HFF-Myc (cell line): ENCODE measurements at regions not wholly inside any gene's neighbourhood (a gene's known extent, or its start where the extent isn't known, plus 50 kb on each side); places are given as distances from the start of the nearest gene placed in this dataset.
A peak's percentile ranks its signal among the peaks of the same experiment; 100 is the strongest.

Source experiments
- DNase-seq: peaks from one replicate; pipeline ENCODE4 v3.0.0-alpha.2; 2011; ENCODE audit warnings: low read depth; ENCODE audit errors: extremely low read depth
- H3K4me3 ChIP-seq: replicated peaks from 2 replicates; pipeline ENCODE4 v1.5.1; 2011; ENCODE audit warnings: low read depth, mild to moderate bottlenecking, control low read depth, low read length
- TF ChIP-seq, protein P1 (sequence below): IDR thresholded peaks from 2 replicates; pipeline ENCODE4 v1.5.1; 2012; ENCODE audit warnings: mild to moderate bottlenecking, low read depth, low read length, control low read depth; ENCODE audit errors: missing control alignments

DNA sequence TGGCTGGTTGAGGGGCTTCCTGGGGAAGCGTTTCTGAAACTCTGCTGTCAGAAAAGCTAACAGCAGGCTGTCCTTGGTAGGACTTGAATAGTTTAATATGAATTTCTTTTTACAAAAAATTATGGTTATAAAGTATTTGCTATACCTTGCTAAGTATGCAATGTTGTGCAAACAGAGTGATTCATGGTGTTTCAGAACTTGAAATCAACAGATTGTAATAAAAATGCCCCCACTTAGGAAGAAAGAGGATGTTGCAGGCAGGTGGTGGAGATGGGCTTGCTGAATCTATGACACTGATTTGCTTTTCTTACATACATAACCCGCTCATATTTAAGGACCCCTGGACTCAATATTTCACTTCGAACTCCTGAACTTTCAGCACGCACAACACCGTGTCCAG lies 211.6 kb downstream of the THBS2 start:
- no peak overlapping the region for H3K4me3 ChIP-seq
- DNase-seq, result no peak
- TF ChIP-seq, protein P1, sequence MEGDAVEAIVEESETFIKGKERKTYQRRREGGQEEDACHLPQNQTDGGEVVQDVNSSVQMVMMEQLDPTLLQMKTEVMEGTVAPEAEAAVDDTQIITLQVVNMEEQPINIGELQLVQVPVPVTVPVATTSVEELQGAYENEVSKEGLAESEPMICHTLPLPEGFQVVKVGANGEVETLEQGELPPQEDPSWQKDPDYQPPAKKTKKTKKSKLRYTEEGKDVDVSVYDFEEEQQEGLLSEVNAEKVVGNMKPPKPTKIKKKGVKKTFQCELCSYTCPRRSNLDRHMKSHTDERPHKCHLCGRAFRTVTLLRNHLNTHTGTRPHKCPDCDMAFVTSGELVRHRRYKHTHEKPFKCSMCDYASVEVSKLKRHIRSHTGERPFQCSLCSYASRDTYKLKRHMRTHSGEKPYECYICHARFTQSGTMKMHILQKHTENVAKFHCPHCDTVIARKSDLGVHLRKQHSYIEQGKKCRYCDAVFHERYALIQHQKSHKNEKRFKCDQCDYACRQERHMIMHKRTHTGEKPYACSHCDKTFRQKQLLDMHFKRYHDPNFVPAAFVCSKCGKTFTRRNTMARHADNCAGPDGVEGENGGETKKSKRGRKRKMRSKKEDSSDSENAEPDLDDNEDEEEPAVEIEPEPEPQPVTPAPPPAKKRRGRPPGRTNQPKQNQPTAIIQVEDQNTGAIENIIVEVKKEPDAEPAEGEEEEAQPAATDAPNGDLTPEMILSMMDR, result no peak

DNA sequence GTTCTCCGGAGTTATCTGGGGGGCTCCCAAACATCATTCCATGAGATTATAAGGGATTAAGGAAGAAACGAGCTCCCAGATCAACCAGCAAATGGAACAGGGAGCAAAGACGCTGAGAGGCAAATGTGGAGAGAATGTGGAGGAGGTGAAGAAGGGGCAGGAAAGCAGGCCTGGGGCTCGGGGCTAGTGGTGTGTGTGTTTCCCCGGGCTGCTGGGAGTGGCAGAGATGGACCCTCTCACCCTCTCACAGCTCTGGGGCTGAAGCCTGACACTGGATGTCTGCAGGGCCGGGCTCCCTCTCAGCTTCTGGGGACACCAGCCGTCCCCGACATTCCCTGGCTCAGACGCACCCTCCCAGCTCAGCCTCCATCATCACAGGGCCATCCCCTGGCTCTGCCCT lies 212.6 kb downstream of the THBS2 start:
- TF ChIP-seq, protein P1, result no peak
- no peak for DNase-seq
- H3K4me3 ChIP-seq, result no peak overlapping the region

DNA sequence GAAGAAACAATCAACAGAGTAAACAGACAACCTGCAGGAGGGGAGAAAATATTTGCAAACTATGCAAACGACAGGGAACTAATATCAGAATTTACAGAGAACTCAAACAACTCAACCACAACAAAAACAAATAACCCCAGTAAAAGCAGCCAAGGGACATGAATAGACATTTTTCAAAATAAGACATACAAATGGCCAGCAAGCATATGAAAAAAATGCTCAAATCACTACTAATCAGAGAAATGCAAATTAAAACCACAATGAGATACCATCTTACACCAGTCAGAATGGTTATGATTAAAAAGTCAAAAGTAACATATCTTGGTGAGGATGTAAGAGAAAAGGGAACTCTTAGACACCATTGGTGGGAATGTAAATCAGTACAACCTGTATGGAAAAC lies 215.0 kb downstream of the THBS2 start:
- no peak overlapping the region for H3K4me3 ChIP-seq
- TF ChIP-seq, protein P1, result no peak
- DNase-seq, result no peak

DNA sequence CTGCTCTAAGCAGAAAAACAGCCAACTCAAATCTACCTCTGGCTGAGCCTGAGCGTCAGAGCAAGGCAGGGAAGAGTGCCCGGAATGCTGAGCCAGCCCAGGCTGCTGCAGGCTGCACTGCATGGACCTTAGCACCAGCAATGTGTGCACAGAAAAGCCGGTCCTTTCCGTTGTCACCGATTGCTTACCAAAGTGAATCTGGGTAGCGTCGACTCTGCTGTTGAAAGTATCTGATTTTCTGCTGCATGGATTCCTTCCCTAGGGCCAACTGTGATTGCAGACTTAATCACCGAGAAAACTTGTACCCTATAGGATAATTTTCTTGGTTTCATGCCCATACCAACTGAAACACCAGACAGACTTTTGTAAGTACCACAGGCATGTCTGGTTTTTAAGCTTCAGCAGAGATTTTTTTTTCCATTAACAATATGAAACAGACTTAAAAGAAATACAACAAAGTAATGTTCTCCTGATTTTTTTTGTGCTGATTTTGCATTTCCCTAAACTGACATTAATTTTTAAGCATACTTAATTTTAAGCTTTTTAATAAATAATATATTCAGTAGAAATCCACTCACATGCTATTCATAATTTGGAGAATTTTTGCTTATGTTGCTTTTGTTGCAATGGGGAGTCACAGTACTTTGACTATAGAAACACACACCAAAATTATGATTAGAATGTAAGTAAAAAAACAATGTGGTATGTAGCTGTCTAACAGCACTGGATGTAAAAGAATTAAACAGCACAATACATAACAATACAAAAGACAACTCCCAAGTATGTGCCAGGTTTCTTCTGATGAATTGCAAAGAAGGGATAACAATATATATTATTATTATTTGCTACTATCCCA lies 218.0 kb downstream of the THBS2 start:
- TF ChIP-seq, protein P1, result no peak
- DNase-seq, result no peak
- no peak overlapping the region for H3K4me3 ChIP-seq

DNA sequence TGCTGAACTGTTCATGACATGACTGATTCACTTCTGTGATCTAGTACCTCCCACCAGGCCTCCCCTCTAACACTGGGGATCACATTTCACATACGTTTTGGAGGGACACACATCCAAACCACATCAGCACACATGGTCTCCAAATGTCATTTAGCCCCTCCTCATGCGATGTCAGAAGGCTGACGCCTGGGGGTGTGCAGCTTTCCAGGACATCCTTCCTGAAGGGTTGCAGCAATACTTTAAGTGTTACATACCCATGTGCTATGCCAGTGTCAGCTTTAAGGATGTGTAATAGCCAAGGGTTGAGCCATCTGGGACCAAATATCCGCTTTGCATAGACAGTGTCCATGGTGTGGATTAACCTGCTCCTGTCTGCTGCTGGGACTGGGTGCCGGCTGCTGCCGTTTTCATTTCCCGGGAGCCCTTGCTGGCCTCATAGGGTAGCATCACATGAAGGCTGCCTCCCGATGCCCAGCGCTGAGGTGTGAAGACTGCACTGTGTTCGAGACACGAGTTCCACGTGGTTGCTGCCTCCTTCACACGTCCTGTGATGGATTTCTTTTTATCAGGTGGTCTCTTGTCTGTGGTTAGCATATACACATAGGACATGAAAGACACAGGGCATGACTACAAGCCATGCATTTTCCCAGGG lies 219.0 kb downstream of the THBS2 start:
- TF ChIP-seq, protein P1, result no peak
- peak; percentile 95 for DNase-seq
- H3K4me3 ChIP-seq, result no peak overlapping the region

DNA sequence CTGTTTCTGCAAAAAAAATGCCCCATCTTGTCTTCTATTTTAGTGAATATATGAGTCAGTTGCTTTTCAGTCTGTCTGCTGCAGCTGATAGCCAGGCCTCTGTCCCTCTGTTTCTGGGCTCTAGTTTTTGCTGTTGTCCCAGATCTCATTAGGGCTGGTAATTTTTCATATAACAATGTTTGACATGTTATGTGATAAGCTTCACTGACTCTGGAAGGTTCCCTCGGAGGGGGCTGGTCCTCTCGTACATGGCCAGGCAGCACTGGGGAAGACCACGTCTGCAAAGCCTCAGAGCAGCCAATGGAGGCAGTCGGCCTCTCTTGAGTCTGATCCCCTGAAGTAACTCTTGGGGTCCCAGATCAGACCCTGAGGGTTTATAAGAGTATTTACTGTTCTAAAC lies 223.8 kb downstream of the THBS2 start:
- H3K4me3 ChIP-seq, result no peak overlapping the region
- DNase-seq, result no peak
- TF ChIP-seq, protein P1, result no peak
